Tibial nerve (tissue), 4 donors: ENCODE measurements at regions not wholly inside any gene's neighbourhood (a gene's known extent, or its start where the extent isn't known, plus 50 kb on each side); places are given as distances from the start of the nearest gene placed in this dataset.

ENCODE experiments used
- DNase-seq, 2 donors: peaks; one replicate each; pipeline ENCODE4 v3.0.0-alpha.2; 2019; ENCODE audit warnings: low spot score in 2 of 2
- H3K27ac ChIP-seq, 4 donors: fragments of 200-600 bp; sonication (generic) in 3 of 4; one replicate each; pipeline ENCODE4 v1.5.1; 2017 to 2019; ENCODE audit warnings: mild to moderate bottlenecking in 1 of 4
- H3K27me3 ChIP-seq, 2 donors: fragments of 200-600 bp; sonication (generic) in 1 of 2; one replicate each; pipeline versions ENCODE4 v1.5.1 to v1.6.0; 2017 to 2019
- H3K36me3 ChIP-seq, 3 donors: fragments of 200-600 bp; sonication (generic); one replicate each; pipeline ENCODE4 v1.5.1; 2018 to 2019
- H3K4me1 ChIP-seq, 4 donors: fragments of 200-600 bp; sonication (generic) in 3 of 4; one replicate each; pipeline ENCODE4 v1.5.1; 2017 to 2019
- H3K4me3 ChIP-seq, 4 donors: fragments of 200-600 bp; sonication (generic) in 3 of 4; one replicate each; pipeline ENCODE4 v1.5.1; 2017 to 2019; ENCODE audit warnings: mild to moderate bottlenecking in 1 of 4, moderate library complexity in 1 of 4
- H3K9me3 ChIP-seq, 4 donors: fragments of 200-600 bp; sonication (generic) in 3 of 4; one replicate each; pipeline ENCODE4 v1.5.1; 2017 to 2019
- CTCF ChIP-seq, 5 experiments: fragments of 200-600 bp in 3 of 5; fragments of 450-650 bp in 2 of 5; sonication (generic) in 3 of 5; IDR thresholded peaks; one replicate each; pipeline ENCODE4 v1.5.1; 2016 to 2019; ENCODE audit warnings: antibody characterized with exemption in 5 of 5, mild to moderate bottlenecking in 3 of 5, moderate library complexity in 2 of 5
- EP300 ChIP-seq, 2 donors: sonication (generic); formaldehyde crosslinking; IDR thresholded peaks; one replicate each; pipeline ENCODE4 v1.6.1; 2017; ENCODE audit warnings: antibody characterized with exemption in 2 of 2, mild to moderate bottlenecking in 1 of 2
- POLR2A ChIP-seq, 2 donors: fragments of 450-650 bp; IDR thresholded peaks; one replicate each; pipeline ENCODE4 v1.6.1; 2017; ENCODE audit warnings: antibody characterized with exemption in 2 of 2, mild to moderate bottlenecking in 2 of 2, moderate library complexity in 2 of 2
- WGBS, 2 donors: methylation state at CpG; one replicate each; pipeline ENCODE4 v1.1.5; 2018; 5-methylcytosine and 5-hydroxymethylcytosine counted together

GRCh38 chr11:134626032-134626431 lies 214.0 kb upstream of the B3GAT1 start:
- H3K9me3 ChIP-seq, result no peaks in the 10 kb centered on the region
- H3K4me3 ChIP-seq, result no peak overlapping the region
- H3K36me3 ChIP-seq, result no peaks in the 10 kb centered on the region
- no peak overlapping the region for H3K27ac ChIP-seq
- 74 to 88% methylated on average over 4 of the region's 4 CpGs for WGBS, 2 donors
- no peaks in the 10 kb centered on the region for H3K27me3 ChIP-seq
- no peak for TF ChIP-seq POLR2A (IDR thresholded peaks at IDR 0.05)
- no peak for TF ChIP-seq CTCF (IDR thresholded peaks at IDR 0.05)
- TF ChIP-seq EP300 (IDR thresholded peaks at IDR 0.05), result no peak
- no peak for DNase-seq
- no peaks in the 10 kb centered on the region for H3K4me1 ChIP-seq

DNA sequence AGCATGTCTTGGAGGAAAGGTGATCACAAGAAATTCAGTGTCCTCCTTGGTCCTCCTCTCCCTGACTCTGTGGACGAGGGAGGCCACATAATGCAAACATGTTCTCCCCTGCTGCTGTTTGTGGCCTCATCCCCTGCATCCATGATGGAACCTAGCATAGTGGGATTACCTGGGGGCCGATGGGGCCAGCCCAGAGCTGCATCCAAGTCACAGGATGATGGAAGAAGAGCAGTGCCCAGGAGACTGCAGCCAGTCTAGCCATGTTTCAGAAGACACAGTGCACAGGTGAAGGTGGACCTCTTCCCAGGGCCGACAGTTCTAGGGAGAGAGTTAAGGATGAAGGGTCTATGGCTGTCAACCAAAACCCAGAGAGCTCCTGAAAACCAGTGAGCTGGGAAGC lies 213.6 kb upstream of the B3GAT1 start:
- TF ChIP-seq EP300 (IDR thresholded peaks at IDR 0.05) (no peak), POLR2A (IDR thresholded peaks at IDR 0.05) (no peak), CTCF (IDR thresholded peaks at IDR 0.05) (no peak)
- Histone ChIP-seq H3K36me3 (no peaks in the 10 kb centered on the region), H3K4me1 (no peaks in the 10 kb centered on the region), H3K27me3 (no peaks in the 10 kb centered on the region), H3K4me3 (no peak overlapping the region), H3K27ac (no peak overlapping the region), H3K9me3 (no peaks in the 10 kb centered on the region)
- DNase-seq, result no peak
- WGBS, 2 donors, result 73 to 80% methylated on average over 2 to 3 of the region's 3 CpGs

DNA sequence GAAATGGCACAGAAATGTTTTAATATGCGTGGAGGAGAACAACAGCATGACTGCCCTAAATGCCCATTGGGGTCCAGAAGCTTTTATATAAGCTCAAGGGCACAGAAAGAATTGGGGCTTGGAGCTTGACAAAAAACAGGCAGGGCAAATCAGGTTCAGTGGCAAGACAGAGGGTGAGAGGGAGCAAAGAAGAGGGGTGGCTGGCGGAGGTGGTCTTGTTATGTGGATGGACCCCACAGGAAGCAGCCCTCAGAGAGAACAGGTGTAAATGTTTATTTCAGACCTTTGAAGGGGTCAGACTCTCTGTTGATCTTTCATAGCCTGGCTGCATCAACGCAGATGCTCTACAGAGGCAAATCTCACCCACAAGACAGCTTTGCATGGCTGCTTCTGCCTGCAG lies 213.1 kb upstream of the B3GAT1 start:
- no peak overlapping the region for H3K27ac ChIP-seq
- no peak overlapping the region for H3K4me3 ChIP-seq
- H3K4me1 ChIP-seq, result no peaks in the 10 kb centered on the region
- 74 to 79% methylated on average over 3 of the region's 3 CpGs for WGBS, 2 donors
- DNase-seq, result no peak
- H3K36me3 ChIP-seq, result no peaks in the 10 kb centered on the region
- no peaks in the 10 kb centered on the region for H3K9me3 ChIP-seq
- H3K27me3 ChIP-seq, result no peaks in the 10 kb centered on the region
- TF ChIP-seq POLR2A (IDR thresholded peaks at IDR 0.05), result no peak
- TF ChIP-seq CTCF (IDR thresholded peaks at IDR 0.05), result no peak
- no peak for TF ChIP-seq EP300 (IDR thresholded peaks at IDR 0.05)

DNA sequence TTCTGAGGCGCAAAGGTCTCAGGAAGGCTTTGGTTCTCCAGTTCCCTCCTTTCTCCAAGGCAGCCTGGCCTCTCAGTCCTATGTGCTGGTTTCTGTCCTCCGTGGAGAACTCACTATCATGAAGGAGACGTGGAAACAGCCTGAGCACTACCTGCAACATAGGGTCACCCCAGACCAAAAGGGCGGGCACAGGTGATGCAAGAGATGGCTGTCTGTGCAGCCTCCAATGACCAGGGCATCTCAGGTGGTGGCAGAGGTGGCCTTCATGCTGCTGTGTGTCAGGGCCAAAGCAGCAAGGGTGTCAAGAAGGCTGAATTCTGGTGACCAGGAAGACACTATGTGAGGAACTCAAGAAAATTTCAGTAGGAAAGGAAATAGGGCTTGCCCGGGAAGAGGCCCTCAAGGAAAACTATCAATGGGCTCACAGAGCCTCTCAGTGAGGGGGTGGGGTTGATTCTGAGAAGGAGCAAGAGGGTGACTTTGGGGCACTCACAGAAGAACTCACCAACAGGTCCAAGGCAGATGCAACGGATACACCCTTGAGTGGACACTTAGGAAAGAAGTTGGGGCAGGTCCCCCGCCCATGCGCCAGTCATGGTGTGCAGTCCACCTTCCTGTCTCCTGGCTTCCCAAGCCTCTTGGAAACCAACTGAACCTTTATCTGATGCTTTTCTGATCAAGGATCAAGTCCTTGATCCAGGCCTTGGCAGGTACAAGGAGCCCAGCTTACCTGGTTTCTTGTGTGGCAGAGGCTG lies 212.3 kb upstream of the B3GAT1 start:
- no peak overlapping the region for H3K27ac ChIP-seq
- H3K4me1 ChIP-seq, result no peaks in the 10 kb centered on the region
- no peak overlapping the region for H3K4me3 ChIP-seq
- H3K9me3 ChIP-seq, result no peaks in the 10 kb centered on the region
- no peak for TF ChIP-seq EP300 (IDR thresholded peaks at IDR 0.05)
- TF ChIP-seq CTCF (IDR thresholded peaks at IDR 0.05), result no peak
- no peak for TF ChIP-seq POLR2A (IDR thresholded peaks at IDR 0.05)
- DNase-seq, result no peak
- 87 to 94% methylated on average over 8 of the region's 8 CpGs for WGBS, 2 donors
- H3K27me3 ChIP-seq, result no peaks in the 10 kb centered on the region
- no peaks in the 10 kb centered on the region for H3K36me3 ChIP-seq

DNA sequence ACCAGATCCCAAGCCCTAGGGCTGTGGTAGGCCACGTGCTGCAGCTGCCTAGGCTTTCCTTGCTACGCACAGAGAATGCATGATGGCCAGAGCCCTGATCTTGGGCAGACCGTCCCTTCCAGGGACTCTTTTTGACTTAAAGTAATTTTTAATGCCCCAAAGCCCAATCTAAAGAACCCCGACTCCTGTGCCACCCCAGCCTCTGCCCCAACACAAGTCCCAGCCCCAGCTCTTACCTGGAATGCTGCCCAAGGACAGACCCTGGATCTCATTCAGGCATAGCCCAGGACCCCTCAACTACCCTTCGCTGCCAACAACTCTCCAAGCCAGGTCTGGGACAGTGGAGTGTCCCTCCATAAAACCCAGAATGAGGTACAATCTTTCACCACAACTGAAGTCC lies 211.7 kb upstream of the B3GAT1 start:
- WGBS, 2 donors, result 90 to 94% methylated on average over 5 of the region's 5 CpGs
- DNase-seq, result no peak
- Histone ChIP-seq H3K27ac (no peak overlapping the region), H3K9me3 (no peaks in the 10 kb centered on the region), H3K27me3 (no peaks in the 10 kb centered on the region), H3K36me3 (no peaks in the 10 kb centered on the region), H3K4me3 (no peak overlapping the region), H3K4me1 (no peaks in the 10 kb centered on the region)
- no peak for TF ChIP-seq POLR2A (IDR thresholded peaks at IDR 0.05)
- no peak for TF ChIP-seq CTCF (IDR thresholded peaks at IDR 0.05)
- no peak for TF ChIP-seq EP300 (IDR thresholded peaks at IDR 0.05)
